ENCODE measurements at regions not wholly inside any gene's neighbourhood (a gene's known extent, or its start where the extent isn't known, plus 50 kb on each side); places are given as distances from the start of the nearest gene placed in this dataset.

DNA sequence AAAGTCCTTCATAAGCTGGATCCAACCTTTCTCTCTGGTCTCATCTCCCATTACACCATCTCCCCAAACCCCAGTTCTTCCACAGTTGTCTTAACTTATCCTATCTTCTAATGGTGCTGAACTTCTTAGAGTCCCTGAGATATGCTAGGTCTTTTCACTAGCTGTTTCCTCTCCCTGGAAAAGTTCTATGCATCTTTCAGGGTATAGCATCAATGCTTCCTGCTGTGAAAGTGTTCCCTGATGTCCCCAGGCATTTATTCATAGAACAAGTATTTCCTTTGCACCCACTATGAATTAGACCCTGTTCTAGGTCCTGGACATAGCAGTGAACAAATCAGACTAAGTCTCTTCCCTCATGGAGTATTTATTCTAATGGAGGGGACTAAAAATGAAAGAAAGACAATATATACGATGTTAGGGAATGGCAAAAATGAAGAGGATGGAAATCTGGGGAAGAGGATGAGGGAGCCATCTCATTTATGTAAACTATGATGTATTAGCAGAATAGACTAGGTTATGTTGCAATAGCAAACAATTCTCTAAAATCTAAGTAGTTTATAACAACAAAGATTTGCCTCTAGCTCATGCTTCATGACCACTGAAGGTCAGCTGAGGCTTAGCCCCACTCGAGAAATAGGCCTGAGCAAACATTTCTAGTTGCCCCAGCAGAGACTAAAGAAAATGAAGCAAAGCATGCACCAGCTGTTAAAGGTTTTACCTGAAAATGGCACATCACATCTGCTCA, 120.0 kb downstream of the CYSLTR2 start:
- TF ChIP-seq, protein P1, sequence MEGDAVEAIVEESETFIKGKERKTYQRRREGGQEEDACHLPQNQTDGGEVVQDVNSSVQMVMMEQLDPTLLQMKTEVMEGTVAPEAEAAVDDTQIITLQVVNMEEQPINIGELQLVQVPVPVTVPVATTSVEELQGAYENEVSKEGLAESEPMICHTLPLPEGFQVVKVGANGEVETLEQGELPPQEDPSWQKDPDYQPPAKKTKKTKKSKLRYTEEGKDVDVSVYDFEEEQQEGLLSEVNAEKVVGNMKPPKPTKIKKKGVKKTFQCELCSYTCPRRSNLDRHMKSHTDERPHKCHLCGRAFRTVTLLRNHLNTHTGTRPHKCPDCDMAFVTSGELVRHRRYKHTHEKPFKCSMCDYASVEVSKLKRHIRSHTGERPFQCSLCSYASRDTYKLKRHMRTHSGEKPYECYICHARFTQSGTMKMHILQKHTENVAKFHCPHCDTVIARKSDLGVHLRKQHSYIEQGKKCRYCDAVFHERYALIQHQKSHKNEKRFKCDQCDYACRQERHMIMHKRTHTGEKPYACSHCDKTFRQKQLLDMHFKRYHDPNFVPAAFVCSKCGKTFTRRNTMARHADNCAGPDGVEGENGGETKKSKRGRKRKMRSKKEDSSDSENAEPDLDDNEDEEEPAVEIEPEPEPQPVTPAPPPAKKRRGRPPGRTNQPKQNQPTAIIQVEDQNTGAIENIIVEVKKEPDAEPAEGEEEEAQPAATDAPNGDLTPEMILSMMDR (IDR thresholded peaks at IDR 0.05) = no peak
- TF ChIP-seq POLR2A (IDR thresholded peaks at IDR 0.05) (no peak), POLR2AphosphoS5 (IDR thresholded peaks at IDR 0.05) (no peak)
